HG03095 (cell line): ENCODE measurements at regions not wholly inside any gene's neighbourhood (a gene's known extent, or its start where the extent isn't known, plus 50 kb on each side); places are given as distances from the start of the nearest gene placed in this dataset.
"Not testable (repeated sequence)": the region's sequence is repeated elsewhere in the genome, so short reads cannot be mapped to it uniquely, and the experiment has no call there.

Source experiments
- ATAC-seq: cut with Tn5 transposase; IDR thresholded peaks from one replicate; pipeline ENCODE4 v1.9.1; 2021; ENCODE audit warnings: moderate library complexity; ENCODE audit not compliant: unreplicated experiment

- no peak for ATAC-seq
Measured at GRCh38 chr4:138408758-138409157, 166.6 kb upstream of the SLC7A11 start.

- no peak for ATAC-seq
Measured at GRCh38 chr4:138407329-138407728, 165.2 kb upstream of the SLC7A11 start.

GRCh38 chr4:138406876-138407275 is 164.7 kb upstream of the SLC7A11 start:
- no peak for ATAC-seq

GRCh38 chr4:138405934-138406567 is 163.9 kb upstream of the SLC7A11 start:
- ATAC-seq = peak; percentile 63

GRCh38 chr4:138405466-138405891 is 163.3 kb upstream of the SLC7A11 start:
- ATAC-seq = no peak

GRCh38 chr4:138404801-138405200 is 162.7 kb upstream of the SLC7A11 start:
- no peak for ATAC-seq

GRCh38 chr4:138404251-138404650 is 162.1 kb upstream of the SLC7A11 start:
- no peak for ATAC-seq

- no peak for ATAC-seq
Measured at GRCh38 chr4:138401334-138401733, 159.2 kb upstream of the SLC7A11 start.

GRCh38 chr4:138400543-138400942 is 158.4 kb upstream of the SLC7A11 start:
- no peak for ATAC-seq

GRCh38 chr4:138400066-138400465 is 157.9 kb upstream of the SLC7A11 start:
- ATAC-seq = no peak

GRCh38 chr4:138399081-138399480 is 156.9 kb upstream of the SLC7A11 start:
- no peak for ATAC-seq

GRCh38 chr4:138398322-138398721 is 156.2 kb upstream of the SLC7A11 start:
- ATAC-seq = no peak

- ATAC-seq = no peak
Measured at GRCh38 chr4:138393886-138394610, 151.9 kb upstream of the SLC7A11 start.

- ATAC-seq = peak; percentile 52
Measured at GRCh38 chr4:138392751-138393308, 150.7 kb upstream of the SLC7A11 start.

GRCh38 chr4:138389976-138390685 is 148.0 kb upstream of the SLC7A11 start:
- ATAC-seq = no peak

- no peak for ATAC-seq
Measured at GRCh38 chr4:138374947-138375346, 132.8 kb upstream of the SLC7A11 start.

GRCh38 chr4:138367942-138368341 is 125.8 kb upstream of the SLC7A11 start:
- ATAC-seq = no peak

- not testable (repeated sequence) for ATAC-seq
Measured at GRCh38 chr4:138352446-138352845, 110.3 kb upstream of the SLC7A11 start.

- peak; percentile 67 for ATAC-seq
Measured at GRCh38 chr4:138348055-138348454, 105.9 kb upstream of the SLC7A11 start.

- ATAC-seq = no peak
Measured at GRCh38 chr4:138347561-138347960, 105.4 kb upstream of the SLC7A11 start.

GRCh38 chr4:138344851-138345250 is 102.7 kb upstream of the SLC7A11 start:
- ATAC-seq = no peak

GRCh38 chr4:138344054-138344453 is 101.9 kb upstream of the SLC7A11 start:
- ATAC-seq = no peak
